Peyer's patch (tissue), 4 donors: ENCODE measurements at regions not wholly inside any gene's neighbourhood (a gene's known extent, or its start where the extent isn't known, plus 50 kb on each side); places are given as distances from the start of the nearest gene placed in this dataset.

ENCODE experiments used
- DNase-seq, 3 donors: peaks; one replicate each; pipeline ENCODE4 v3.0.0-alpha.2; 2017 to 2019
- H3K27ac ChIP-seq, 4 donors: fragments of 200-600 bp; sonication (generic); one replicate each; pipeline ENCODE4 v1.5.1; 2016 to 2019
- H3K27me3 ChIP-seq, 2 donors: fragments of 200-600 bp; sonication (generic); one replicate each; pipeline ENCODE4 v1.5.1; 2019
- H3K36me3 ChIP-seq, 3 donors: fragments of 200-600 bp; sonication (generic); one replicate each; pipeline ENCODE4 v1.5.1; 2016 to 2019
- H3K4me1 ChIP-seq, 4 donors: fragments of 200-600 bp; sonication (generic); one replicate each; pipeline ENCODE4 v1.5.1; 2016 to 2019
- H3K4me3 ChIP-seq, 4 donors: fragments of 200-600 bp; sonication (generic); 1 replicate in 3 of 4; 2 replicates in 1 of 4; pipeline ENCODE4 v1.5.1; 2016 to 2019; ENCODE audit warnings: mild to moderate bottlenecking in 1 of 4
- H3K9me3 ChIP-seq, 4 donors: fragments of 200-600 bp; sonication (generic); one replicate each; pipeline ENCODE4 v1.5.1; 2016 to 2019; ENCODE audit warnings: mild to moderate bottlenecking in 1 of 4
- CTCF ChIP-seq, 6 experiments: fragments of 450-650 bp in 4 of 6; fragments of 200-600 bp in 2 of 6; sonication (generic) in 1 of 6; IDR thresholded peaks; one replicate each; pipeline ENCODE4 v1.5.1; 2017 to 2019; ENCODE audit warnings: antibody characterized with exemption in 6 of 6, mild to moderate bottlenecking in 3 of 6, moderate library complexity in 1 of 6
- POLR2A ChIP-seq, 2 donors: fragments of 450-650 bp; IDR thresholded peaks; one replicate each; pipeline ENCODE4 v1.5.1; 2017; ENCODE audit warnings: antibody characterized with exemption in 2 of 2, mild to moderate bottlenecking in 2 of 2, moderate library complexity in 2 of 2

GRCh38 chr1:168964478-168964877 is 142.0 kb upstream of the ATP1B1 start:
- Histone ChIP-seq H3K4me1 (no peaks in the 10 kb centered on the region), H3K36me3 (no peaks in the 10 kb centered on the region), H3K27ac (no peak overlapping the region), H3K9me3 (no peaks in the 10 kb centered on the region), H3K27me3 (no peaks in the 10 kb centered on the region), H3K4me3 (no peak overlapping the region)
- no peak for DNase-seq
- no peak for TF ChIP-seq CTCF (IDR thresholded peaks at IDR 0.05)
- TF ChIP-seq POLR2A (IDR thresholded peaks at IDR 0.05) = no peak

DNA sequence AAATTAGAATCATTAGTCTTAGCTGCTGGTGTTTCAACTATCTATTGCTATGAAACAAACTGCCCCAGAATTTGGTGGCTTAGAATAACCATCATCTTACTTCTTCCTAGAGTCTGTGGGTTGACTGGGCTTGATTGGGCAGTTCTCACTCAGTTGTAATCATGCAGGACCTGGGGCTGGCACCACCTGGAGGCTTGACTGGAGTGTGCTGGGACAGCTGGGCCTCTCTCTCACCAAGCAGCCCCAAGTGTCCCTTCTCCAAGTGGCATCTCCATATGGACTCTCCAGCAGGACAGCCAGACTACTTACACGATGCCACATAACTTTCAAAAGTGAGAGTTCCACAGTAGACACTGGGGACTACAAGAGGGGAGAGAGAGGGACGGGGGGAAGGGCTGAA is 140.3 kb upstream of the ATP1B1 start:
- Histone ChIP-seq H3K4me3 (no peak overlapping the region), H3K4me1 (no peaks in the 10 kb centered on the region), H3K27me3 (no peaks in the 10 kb centered on the region), H3K36me3 (no peaks in the 10 kb centered on the region), H3K27ac (no peak overlapping the region), H3K9me3 (no peaks in the 10 kb centered on the region)
- DNase-seq = no peak
- TF ChIP-seq CTCF (IDR thresholded peaks at IDR 0.05) (no peak), POLR2A (IDR thresholded peaks at IDR 0.05) (no peak)

DNA sequence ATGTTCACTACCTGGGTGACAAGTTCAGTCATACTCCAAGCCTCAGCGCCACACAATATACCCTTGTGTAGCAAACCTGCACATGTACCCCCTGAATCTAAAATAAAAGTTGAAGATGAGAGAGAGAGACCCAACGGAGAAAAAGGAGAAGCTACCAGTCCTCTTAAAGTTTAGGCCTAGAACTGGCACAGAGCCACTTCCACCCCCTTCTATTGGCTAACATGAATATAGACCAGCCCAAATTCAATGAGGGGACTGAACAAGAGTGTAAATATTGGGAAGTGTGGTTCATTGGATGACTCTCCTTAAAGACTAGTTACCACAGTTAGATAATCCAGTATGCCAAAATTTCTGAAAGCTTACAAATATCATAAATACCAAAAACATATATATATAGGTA is 139.9 kb upstream of the ATP1B1 start:
- Histone ChIP-seq H3K27me3 (no peaks in the 10 kb centered on the region), H3K27ac (no peak overlapping the region), H3K4me3 (no peak overlapping the region), H3K36me3 (no peaks in the 10 kb centered on the region), H3K9me3 (no peaks in the 10 kb centered on the region), H3K4me1 (no peaks in the 10 kb centered on the region)
- DNase-seq = no peak
- no peak for TF ChIP-seq POLR2A (IDR thresholded peaks at IDR 0.05)
- TF ChIP-seq CTCF (IDR thresholded peaks at IDR 0.05) = no peak

DNA sequence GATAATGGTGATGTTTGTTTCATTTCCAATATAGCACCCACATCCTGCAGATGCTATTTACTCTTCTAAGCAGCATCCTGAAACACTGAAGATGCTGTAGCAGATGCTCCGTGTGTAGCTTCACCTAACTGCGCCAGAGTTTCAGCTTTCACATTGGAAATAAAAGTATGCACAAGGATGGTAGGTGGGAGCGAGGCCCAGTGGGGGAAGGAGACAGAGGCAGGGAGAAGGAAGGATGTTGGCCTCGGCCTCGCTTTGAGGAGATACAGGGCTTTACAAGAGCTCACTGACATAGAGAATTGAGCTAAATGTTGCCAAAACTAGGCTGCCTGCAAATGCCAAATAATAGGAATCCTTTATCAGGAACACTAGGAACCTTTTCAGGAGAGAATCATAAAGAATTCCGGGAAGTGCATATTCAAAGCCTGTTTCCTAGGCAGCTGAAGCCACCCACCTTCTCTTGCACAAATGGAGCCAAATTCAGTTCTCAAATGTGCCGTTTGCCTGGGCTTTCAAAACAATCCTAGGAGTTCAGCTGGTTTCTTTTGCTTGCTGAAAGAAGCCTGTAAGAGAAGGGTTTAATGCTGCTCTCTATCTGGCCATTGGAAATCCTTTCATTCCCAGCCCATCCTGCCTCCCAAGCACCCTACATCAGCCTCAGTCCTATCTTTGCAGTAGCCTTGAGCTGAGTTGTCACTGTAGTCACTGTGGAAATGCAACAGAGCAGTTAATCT is 135.4 kb upstream of the ATP1B1 start:
- no peaks in the 10 kb centered on the region for H3K4me1 ChIP-seq
- H3K27ac ChIP-seq = no peak overlapping the region
- H3K4me3 ChIP-seq = no peak overlapping the region
- DNase-seq = no peak
- TF ChIP-seq CTCF (IDR thresholded peaks at IDR 0.05) = no peak
- no peak for TF ChIP-seq POLR2A (IDR thresholded peaks at IDR 0.05)
- no peaks in the 10 kb centered on the region for H3K9me3 ChIP-seq
- H3K36me3 ChIP-seq = no peaks in the 10 kb centered on the region
- H3K27me3 ChIP-seq = no peaks in the 10 kb centered on the region

DNA sequence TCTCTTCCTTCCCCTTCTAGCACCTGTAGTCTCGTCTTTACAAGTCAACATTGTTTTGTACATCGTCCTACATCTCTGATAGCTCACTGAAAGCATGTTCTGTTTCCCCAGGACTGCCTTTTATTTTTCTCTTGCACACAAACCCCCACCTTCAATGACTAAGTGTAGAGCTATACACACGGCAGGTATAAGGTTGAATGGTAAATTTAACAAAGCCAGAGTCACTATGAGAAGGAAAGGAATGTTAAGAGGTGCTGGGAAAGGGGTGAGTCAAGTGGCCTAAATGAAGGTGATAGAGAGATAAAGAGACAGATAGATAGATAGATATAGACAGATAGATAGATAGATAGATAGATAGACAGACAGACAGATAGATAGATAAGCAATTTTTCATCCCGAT is 134.3 kb upstream of the ATP1B1 start:
- Histone ChIP-seq H3K4me1 (no peaks in the 10 kb centered on the region), H3K4me3 (no peak overlapping the region), H3K36me3 (no peaks in the 10 kb centered on the region), H3K27me3 (no peaks in the 10 kb centered on the region), H3K27ac (no peak overlapping the region), H3K9me3 (no peaks in the 10 kb centered on the region)
- no peak for DNase-seq
- TF ChIP-seq POLR2A (IDR thresholded peaks at IDR 0.05) = no peak
- no peak for TF ChIP-seq CTCF (IDR thresholded peaks at IDR 0.05)

GRCh38 chr1:168972887-168973286 is 133.6 kb upstream of the ATP1B1 start:
- DNase-seq = no peak
- Histone ChIP-seq H3K27ac (no peak overlapping the region), H3K4me1 (no peaks in the 10 kb centered on the region), H3K27me3 (no peaks in the 10 kb centered on the region), H3K36me3 (no peaks in the 10 kb centered on the region), H3K9me3 (no peaks in the 10 kb centered on the region), H3K4me3 (no peak overlapping the region)
- no peak for TF ChIP-seq POLR2A (IDR thresholded peaks at IDR 0.05)
- no peak for TF ChIP-seq CTCF (IDR thresholded peaks at IDR 0.05)
